Tibial artery (tissue), 4 donors: ENCODE measurements at regions not wholly inside any gene's neighbourhood (a gene's known extent, or its start where the extent isn't known, plus 50 kb on each side); places are given as distances from the start of the nearest gene placed in this dataset.
"Not testable (repeated sequence)": the region's sequence is repeated elsewhere in the genome, so short reads cannot be mapped to it uniquely, and the experiment has no call there.

ENCODE experiments used
- DNase-seq, 2 donors: peaks; one replicate each; pipeline ENCODE4 v3.0.0-alpha.2; 2019
- H3K27ac ChIP-seq, 2 donors: fragments of 200-600 bp; sonication (generic) in 1 of 2; 1 replicate in 1 of 2; 2 replicates in 1 of 2; pipeline ENCODE4 v1.5.1; 2018 to 2019; ENCODE audit warnings: mild to moderate bottlenecking in 1 of 2
- H3K27me3 ChIP-seq, 2 donors: fragments of 200-600 bp; sonication (generic) in 1 of 2; one replicate each; pipeline versions ENCODE4 v1.5.1 to v1.6.0; 2016 to 2019
- H3K36me3 ChIP-seq, 3 donors: fragments of 200-600 bp; sonication (generic) in 2 of 3; one replicate each; pipeline ENCODE4 v1.5.1; 2016 to 2019; ENCODE audit warnings: mild to moderate bottlenecking in 2 of 3
- H3K4me1 ChIP-seq, 4 donors: fragments of 200-600 bp; sonication (generic) in 2 of 4; 1 replicate in 3 of 4; 2 replicates in 1 of 4; pipeline ENCODE4 v1.5.1; 2016 to 2019
- H3K4me3 ChIP-seq, 2 donors: fragments of 200-600 bp; sonication (generic) in 1 of 2; 1 replicate in 1 of 2; 2 replicates in 1 of 2; pipeline ENCODE4 v1.5.1; 2018 to 2019; ENCODE audit warnings: mild to moderate bottlenecking in 2 of 2
- H3K9me3 ChIP-seq, 3 donors: fragments of 200-600 bp; sonication (generic) in 1 of 3; one replicate each; pipeline ENCODE4 v1.5.1; 2016 to 2019
- CTCF ChIP-seq, 2 experiments: fragments of 200-600 bp in 1 of 2; fragments of 450-650 bp in 1 of 2; IDR thresholded peaks; one replicate each; pipeline ENCODE4 v1.5.1; 2017 to 2019; ENCODE audit warnings: antibody characterized with exemption in 2 of 2, mild to moderate bottlenecking in 1 of 2, moderate library complexity in 1 of 2
- intact Hi-C: fragments of 100-400 bp; cut with DNase I; formaldehyde crosslinking; loops from one replicate; pipeline ENCODE4 v1.15.0; 2023; ENCODE audit warnings: low total_unique reads

- no peak overlapping the region for H3K4me3 ChIP-seq
- H3K9me3 ChIP-seq, result no peaks in the 10 kb centered on the region
- intact Hi-C loops, result no loop called here
- no peaks in the 10 kb centered on the region for H3K4me1 ChIP-seq
- TF ChIP-seq CTCF (IDR thresholded peaks at IDR 0.05), result no peak
- H3K27me3 ChIP-seq, result no peaks in the 10 kb centered on the region
- no peak for DNase-seq
- H3K36me3 ChIP-seq, result no peaks in the 10 kb centered on the region
- H3K27ac ChIP-seq, result no peak overlapping the region
Measured at GRCh38 chr9:29609282-29609681, 2036.0 kb upstream of the C9orf72 start.

- H3K4me1 ChIP-seq, result no peaks in the 10 kb centered on the region
- DNase-seq, result no peak
Measured at GRCh38 chr9:29613773-29614172, 2040.5 kb upstream of the C9orf72 start.

GRCh38 chr9:29616844-29617243 lies 2043.6 kb upstream of the C9orf72 start:
- Histone ChIP-seq H3K4me1 (no peaks in the 10 kb centered on the region), H3K27ac (no peak overlapping the region), H3K27me3 (no peaks in the 10 kb centered on the region), H3K9me3 (no peaks in the 10 kb centered on the region), H3K4me3 (no peak overlapping the region), H3K36me3 (no peaks in the 10 kb centered on the region)
- no peak for TF ChIP-seq CTCF (IDR thresholded peaks at IDR 0.05)
- intact Hi-C loops, result no loop called here
- no peak for DNase-seq

More at GRCh38 chr9:29613773-29614172, 2040.5 kb upstream of the C9orf72 start:
- Histone ChIP-seq H3K36me3 (no peaks in the 10 kb centered on the region), H3K27me3 (no peaks in the 10 kb centered on the region), H3K9me3 (no peaks in the 10 kb centered on the region), H3K4me3 (no peak overlapping the region), H3K27ac (no peak overlapping the region)
- TF ChIP-seq CTCF (IDR thresholded peaks at IDR 0.05), result no peak
- intact Hi-C loops, result no loop called here

DNA sequence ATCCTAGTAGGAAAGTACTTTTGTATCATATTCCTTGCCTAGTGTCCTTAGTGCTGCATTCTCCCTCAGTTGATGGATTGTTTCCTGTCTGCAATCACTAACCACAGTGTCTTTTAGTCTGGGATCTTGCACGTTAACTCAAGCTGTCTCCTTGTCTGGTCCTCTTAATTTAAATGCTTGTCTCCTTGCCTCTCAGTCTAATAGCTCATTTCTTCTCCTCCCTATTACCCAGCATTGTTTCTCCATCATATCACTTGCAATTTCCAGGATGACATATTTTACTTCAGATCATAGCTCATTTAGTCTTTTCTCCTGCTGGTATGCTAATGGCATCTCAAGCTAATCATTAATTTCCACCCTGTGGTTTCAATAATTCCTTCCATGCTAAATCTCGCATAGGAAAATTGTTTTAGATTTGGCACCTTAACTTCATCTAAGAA lies 2052.0 kb upstream of the C9orf72 start:
- intact Hi-C loops, result no loop called here
- no peak for TF ChIP-seq CTCF (IDR thresholded peaks at IDR 0.05)

DNA sequence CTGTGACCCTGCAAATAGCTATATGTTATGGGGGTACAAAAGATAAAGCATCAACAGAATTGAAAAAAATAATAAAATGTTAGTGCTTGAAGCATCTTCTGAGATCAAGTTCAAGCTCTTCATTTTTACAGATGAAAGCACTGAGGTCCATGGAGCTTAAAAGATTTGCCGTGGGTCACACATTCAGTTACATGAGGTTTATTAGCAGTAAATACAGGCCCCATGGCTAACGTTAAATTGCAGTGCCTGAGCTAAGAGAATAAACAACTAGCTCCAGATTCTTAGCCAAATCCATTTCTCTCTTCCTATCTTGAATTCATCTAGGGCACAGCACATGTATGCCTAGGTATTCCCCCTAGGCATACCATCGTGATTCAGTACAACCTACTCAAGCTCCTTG lies 2052.7 kb upstream of the C9orf72 start:
- Histone ChIP-seq H3K4me3 (no peak overlapping the region), H3K36me3 (no peaks in the 10 kb centered on the region), H3K27ac (no peak overlapping the region), H3K27me3 (no peaks in the 10 kb centered on the region), H3K9me3 (no peaks in the 10 kb centered on the region), H3K4me1 (no peaks in the 10 kb centered on the region)
- DNase-seq, result no peak
- intact Hi-C loops, result no loop called here
- no peak for TF ChIP-seq CTCF (IDR thresholded peaks at IDR 0.05)

More for the DNA sequence above, 2052.0 kb upstream of the C9orf72 start:
- Histone ChIP-seq H3K27me3 (no peaks in the 10 kb centered on the region), H3K9me3 (no peaks in the 10 kb centered on the region), H3K27ac (no peak overlapping the region), H3K36me3 (no peaks in the 10 kb centered on the region), H3K4me1 (no peaks in the 10 kb centered on the region), H3K4me3 (no peak overlapping the region)
- DNase-seq, result no peak

GRCh38 chr9:29628856-29629255 lies 2055.6 kb upstream of the C9orf72 start:
- H3K4me1 ChIP-seq, intact Hi-C loops, H3K27ac ChIP-seq, DNase-seq, H3K9me3 ChIP-seq, H3K36me3 ChIP-seq, H3K27me3 ChIP-seq, H3K4me3 ChIP-seq: not testable (repeated sequence)
